ENCODE measurements at regions not wholly inside any gene's neighbourhood (a gene's known extent, or its start where the extent isn't known, plus 50 kb on each side); places are given as distances from the start of the nearest gene placed in this dataset.
"Not testable (repeated sequence)": the region's sequence is repeated elsewhere in the genome, so short reads cannot be mapped to it uniquely, and the experiment has no call there.

DNA sequence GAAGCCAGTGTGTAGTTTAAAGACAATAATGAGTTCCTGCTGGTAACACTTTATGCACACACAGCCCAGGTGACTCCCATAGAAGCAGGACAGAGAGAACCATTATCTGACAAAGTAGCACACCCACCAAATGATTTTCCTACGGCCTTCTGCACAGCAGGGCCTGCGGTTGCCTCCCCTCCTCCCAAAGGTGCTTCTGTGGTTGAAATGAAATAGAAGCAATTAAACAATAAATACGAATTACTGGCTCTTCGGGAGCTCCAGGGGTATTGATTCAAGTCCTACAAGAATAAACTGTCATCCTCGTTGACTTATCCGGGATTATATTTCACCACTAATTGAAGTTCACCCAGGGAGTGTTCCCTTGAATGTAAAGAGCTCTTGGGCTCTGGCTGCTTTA lies 172.1 kb downstream of the ACTR3B start:
- no peak for DNase-seq (ENCODE audit: low spot score)
- 79% methylated on average over 6 of the region's 6 CpGs for WGBS
- no peaks in the 10 kb centered on the region for H3K36me3 ChIP-seq (ENCODE audit: control insufficient read depth in 4 of 4, insufficient read depth in 3 of 4, low read depth in 1 of 4, low read length in 3 of 4)

DNA sequence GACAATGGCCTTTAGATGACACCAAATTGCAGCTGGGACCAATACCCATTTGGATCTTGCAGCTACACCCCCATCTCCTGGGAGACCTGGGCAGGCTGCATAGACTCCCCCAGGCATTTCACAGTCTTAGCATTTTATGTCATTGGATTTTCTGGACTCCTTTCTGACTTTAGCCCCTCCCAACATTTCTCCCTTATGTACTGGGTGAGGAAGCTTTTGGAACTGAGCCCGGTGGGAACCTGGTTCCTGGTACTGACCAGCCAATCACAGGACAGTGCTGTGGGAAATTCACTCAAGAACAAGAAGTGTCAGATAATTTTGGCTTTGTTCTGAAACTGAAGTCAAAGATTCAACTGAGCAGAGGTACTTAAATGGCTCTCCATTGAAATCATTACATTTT lies 177.7 kb downstream of the ACTR3B start:
- no peaks in the 10 kb centered on the region for H3K36me3 ChIP-seq (ENCODE audit: control insufficient read depth in 4 of 4, insufficient read depth in 3 of 4, low read depth in 1 of 4, low read length in 3 of 4)
- TF ChIP-seq NR2F2 (IDR thresholded peaks at IDR 0.05) = no peak
- TF ChIP-seq GABPA (IDR thresholded peaks at IDR 0.05 in 1 of 2, conservative IDR thresholded peaks at IDR 0.05 in 1 of 2) = no peak
- TF ChIP-seq, protein P1, sequence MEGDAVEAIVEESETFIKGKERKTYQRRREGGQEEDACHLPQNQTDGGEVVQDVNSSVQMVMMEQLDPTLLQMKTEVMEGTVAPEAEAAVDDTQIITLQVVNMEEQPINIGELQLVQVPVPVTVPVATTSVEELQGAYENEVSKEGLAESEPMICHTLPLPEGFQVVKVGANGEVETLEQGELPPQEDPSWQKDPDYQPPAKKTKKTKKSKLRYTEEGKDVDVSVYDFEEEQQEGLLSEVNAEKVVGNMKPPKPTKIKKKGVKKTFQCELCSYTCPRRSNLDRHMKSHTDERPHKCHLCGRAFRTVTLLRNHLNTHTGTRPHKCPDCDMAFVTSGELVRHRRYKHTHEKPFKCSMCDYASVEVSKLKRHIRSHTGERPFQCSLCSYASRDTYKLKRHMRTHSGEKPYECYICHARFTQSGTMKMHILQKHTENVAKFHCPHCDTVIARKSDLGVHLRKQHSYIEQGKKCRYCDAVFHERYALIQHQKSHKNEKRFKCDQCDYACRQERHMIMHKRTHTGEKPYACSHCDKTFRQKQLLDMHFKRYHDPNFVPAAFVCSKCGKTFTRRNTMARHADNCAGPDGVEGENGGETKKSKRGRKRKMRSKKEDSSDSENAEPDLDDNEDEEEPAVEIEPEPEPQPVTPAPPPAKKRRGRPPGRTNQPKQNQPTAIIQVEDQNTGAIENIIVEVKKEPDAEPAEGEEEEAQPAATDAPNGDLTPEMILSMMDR (IDR thresholded peaks at IDR 0.05; ENCODE audit: low read depth, low read length, missing input control) = no peak
- TF ChIP-seq FOXA1 (IDR thresholded peaks at IDR 0.05) = no peak
- TF ChIP-seq HNF4A (conservative IDR thresholded peaks at IDR 0.05) = no peak
- no peak for TF ChIP-seq FOXA2 (IDR thresholded peaks at IDR 0.05)
- no peak for TF ChIP-seq JUND (IDR thresholded peaks at IDR 0.05)
- TF ChIP-seq RXRA (IDR thresholded peaks at IDR 0.05) = no peak
- TF ChIP-seq EGR1 (IDR thresholded peaks at IDR 0.05; ENCODE audit: low read depth in 2 of 2) = no peak
- no peaks in the 10 kb centered on the region for H3K4me1 ChIP-seq (ENCODE audit: control insufficient read depth in 4 of 4, insufficient read depth in 4 of 4, low read length in 3 of 4)
- H3K9ac ChIP-seq (ENCODE audit: low read depth in 1 of 2, low read length in 2 of 2) = no peak overlapping the region
- no peaks in the 10 kb centered on the region for H3K9me3 ChIP-seq (ENCODE audit: control insufficient read depth in 4 of 4, low read length in 3 of 4)
- no peaks in the 10 kb centered on the region for H3K27me3 ChIP-seq (ENCODE audit: control insufficient read depth in 4 of 4, insufficient read depth in 4 of 4, low read length in 3 of 4)
- 69% methylated on average over 1 of the region's 1 CpG for WGBS
- H3K4me3 ChIP-seq (ENCODE audit: low read depth in 1 of 3, low read length in 3 of 3) = no peak overlapping the region
- DNase-seq (ENCODE audit: low spot score) = no peak
- no peak overlapping the region for H3K27ac ChIP-seq (ENCODE audit: low read depth in 1 of 2, low read length in 2 of 2)

More for the DNA sequence above, 172.1 kb downstream of the ACTR3B start:
- no peaks in the 10 kb centered on the region for H3K4me1 ChIP-seq (ENCODE audit: control insufficient read depth in 4 of 4, insufficient read depth in 4 of 4, low read length in 3 of 4)
- no peaks in the 10 kb centered on the region for H3K9me3 ChIP-seq (ENCODE audit: control insufficient read depth in 4 of 4, low read length in 3 of 4)
- H3K27me3 ChIP-seq (ENCODE audit: control insufficient read depth in 4 of 4, insufficient read depth in 4 of 4, low read length in 3 of 4) = no peaks in the 10 kb centered on the region
- TF ChIP-seq RAD21 (IDR thresholded peaks at IDR 0.05) (no peak), YY1 (IDR thresholded peaks at IDR 0.05) (no peak), JUND (IDR thresholded peaks at IDR 0.05) (no peak), HNF4A (conservative IDR thresholded peaks at IDR 0.05) (no peak), NR2F2 (IDR thresholded peaks at IDR 0.05) (no peak)
- TF ChIP-seq, protein P2, sequence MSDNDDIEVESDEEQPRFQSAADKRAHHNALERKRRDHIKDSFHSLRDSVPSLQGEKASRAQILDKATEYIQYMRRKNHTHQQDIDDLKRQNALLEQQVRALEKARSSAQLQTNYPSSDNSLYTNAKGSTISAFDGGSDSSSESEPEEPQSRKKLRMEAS (IDR thresholded peaks at IDR 0.05) = no peak
- TF ChIP-seq, protein P3, sequence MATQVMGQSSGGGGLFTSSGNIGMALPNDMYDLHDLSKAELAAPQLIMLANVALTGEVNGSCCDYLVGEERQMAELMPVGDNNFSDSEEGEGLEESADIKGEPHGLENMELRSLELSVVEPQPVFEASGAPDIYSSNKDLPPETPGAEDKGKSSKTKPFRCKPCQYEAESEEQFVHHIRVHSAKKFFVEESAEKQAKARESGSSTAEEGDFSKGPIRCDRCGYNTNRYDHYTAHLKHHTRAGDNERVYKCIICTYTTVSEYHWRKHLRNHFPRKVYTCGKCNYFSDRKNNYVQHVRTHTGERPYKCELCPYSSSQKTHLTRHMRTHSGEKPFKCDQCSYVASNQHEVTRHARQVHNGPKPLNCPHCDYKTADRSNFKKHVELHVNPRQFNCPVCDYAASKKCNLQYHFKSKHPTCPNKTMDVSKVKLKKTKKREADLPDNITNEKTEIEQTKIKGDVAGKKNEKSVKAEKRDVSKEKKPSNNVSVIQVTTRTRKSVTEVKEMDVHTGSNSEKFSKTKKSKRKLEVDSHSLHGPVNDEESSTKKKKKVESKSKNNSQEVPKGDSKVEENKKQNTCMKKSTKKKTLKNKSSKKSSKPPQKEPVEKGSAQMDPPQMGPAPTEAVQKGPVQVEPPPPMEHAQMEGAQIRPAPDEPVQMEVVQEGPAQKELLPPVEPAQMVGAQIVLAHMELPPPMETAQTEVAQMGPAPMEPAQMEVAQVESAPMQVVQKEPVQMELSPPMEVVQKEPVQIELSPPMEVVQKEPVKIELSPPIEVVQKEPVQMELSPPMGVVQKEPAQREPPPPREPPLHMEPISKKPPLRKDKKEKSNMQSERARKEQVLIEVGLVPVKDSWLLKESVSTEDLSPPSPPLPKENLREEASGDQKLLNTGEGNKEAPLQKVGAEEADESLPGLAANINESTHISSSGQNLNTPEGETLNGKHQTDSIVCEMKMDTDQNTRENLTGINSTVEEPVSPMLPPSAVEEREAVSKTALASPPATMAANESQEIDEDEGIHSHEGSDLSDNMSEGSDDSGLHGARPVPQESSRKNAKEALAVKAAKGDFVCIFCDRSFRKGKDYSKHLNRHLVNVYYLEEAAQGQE (IDR thresholded peaks at IDR 0.05) = no peak
- H3K27ac ChIP-seq (ENCODE audit: low read depth in 1 of 2, low read length in 2 of 2) = no peak overlapping the region
- no peak overlapping the region for H3K4me3 ChIP-seq (ENCODE audit: low read depth in 1 of 3, low read length in 3 of 3)
- no peak overlapping the region for H3K9ac ChIP-seq (ENCODE audit: low read depth in 1 of 2, low read length in 2 of 2)

DNA sequence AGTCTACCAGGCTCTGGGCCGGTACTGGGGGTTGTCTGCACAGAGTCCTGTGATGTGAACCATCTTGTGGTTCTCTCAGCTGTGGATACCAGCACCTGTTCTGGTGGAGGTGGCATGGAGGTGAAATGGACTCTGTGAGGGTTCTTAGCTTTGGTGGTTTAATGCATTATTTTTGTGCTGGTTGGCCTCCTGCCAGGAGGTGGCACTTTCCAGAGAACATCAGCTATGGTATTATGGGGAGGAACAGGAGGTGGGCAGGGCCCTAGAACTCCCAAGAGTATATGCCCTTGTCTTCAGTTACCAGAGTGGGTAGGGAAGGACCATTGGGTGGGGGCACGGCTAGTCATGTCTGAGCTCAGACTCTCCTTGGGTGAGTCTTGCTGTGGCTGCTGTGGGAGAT lies 187.1 kb downstream of the ACTR3B start:
- WGBS = 98% methylated on average over 2 of the region's 2 CpGs
- H3K9ac ChIP-seq (ENCODE audit: low read depth in 1 of 2, low read length in 2 of 2); H3K36me3 ChIP-seq (ENCODE audit: control insufficient read depth in 4 of 4, insufficient read depth in 3 of 4, low read depth in 1 of 4, low read length in 3 of 4); H3K27me3 ChIP-seq (ENCODE audit: control insufficient read depth in 4 of 4, insufficient read depth in 4 of 4, low read length in 3 of 4); H3K4me3 ChIP-seq (ENCODE audit: low read depth in 1 of 3, low read length in 3 of 3); H3K27ac ChIP-seq (ENCODE audit: low read depth in 1 of 2, low read length in 2 of 2); DNase-seq (ENCODE audit: low spot score); H3K4me1 ChIP-seq (ENCODE audit: control insufficient read depth in 4 of 4, insufficient read depth in 4 of 4, low read length in 3 of 4); H3K9me3 ChIP-seq (ENCODE audit: control insufficient read depth in 4 of 4, low read length in 3 of 4): not testable (repeated sequence)

Data from liver (tissue), 8 donors.